Endothelial cell of umbilical vein (primary cell): ENCODE measurements at regions not wholly inside any gene's neighbourhood (a gene's known extent, or its start where the extent isn't known, plus 50 kb on each side); places are given as distances from the start of the nearest gene placed in this dataset.

Experiments used
- BruUV-seq: library from RNA; stranded (reverse); fragments of 400-500 nt; replicated peaks from 2 replicates; lab custom pipeline; 2021; lab: Mats Ljungman, UMichigan
- CTCF ChIA-PET: fragments of 300-600, 350-600 bp; sonication (Branson Sonifier 250); formaldehyde crosslinking; loops from one replicate; lab custom pipeline; 2021; ENCODE audit warnings: antibody characterized with exemption, inconsistent platforms; lab: Charles Lee
- POLR2A ChIA-PET: fragments of 300-600, 350-600 bp; sonication (Branson Sonifier 250); formaldehyde crosslinking; loops from one replicate; lab custom pipeline; 2021; ENCODE audit warnings: antibody characterized with exemption, inconsistent platforms; lab: Charles Lee
- DNase-seq: peaks from one replicate; pipeline ENCODE4 v3.0.0-alpha.2; 2011; ENCODE audit warnings: low read depth, low spot score
- FAIRE-seq: peaks from 2 replicates; lab custom pipeline; 2011; peaks lifted over from hg19 to GRCh38; lab: Jason Lieb, UNC
- H2AFZ ChIP-seq: 2 replicates; pipeline ENCODE4 v1.6.0; 2012; ENCODE audit warnings: low read depth, low read length, control low read depth, inconsistent platforms
- H3K27ac ChIP-seq: 2 replicates; pipeline ENCODE4 v1.5.1; 2011; ENCODE audit warnings: low read depth, mild to moderate bottlenecking, control low read depth, low read length, moderate library complexity; ENCODE audit not compliant: insufficient read depth
- H3K27me3 ChIP-seq, 2 experiments: 2 replicates each; pipeline versions ENCODE4 v1.6.0 to v1.6.1; 2011; ENCODE audit warnings: low read length in 2 of 2, mixed read lengths in 1 of 2; ENCODE audit not compliant: control insufficient read depth in 2 of 2, insufficient read depth in 2 of 2
- H3K36me3 ChIP-seq, 2 experiments: 2 replicates in 1 of 2; 3 replicates in 1 of 2; pipeline ENCODE4 v1.5.1; 2011; ENCODE audit warnings: low read length in 2 of 2, mild to moderate bottlenecking in 1 of 2, moderate library complexity in 1 of 2; ENCODE audit not compliant: control insufficient read depth in 2 of 2, insufficient read depth in 2 of 2; ENCODE audit errors: extremely low read depth in 1 of 2
- H3K4me1 ChIP-seq: 3 replicates; pipeline ENCODE4 v1.5.1; 2011; ENCODE audit warnings: mild to moderate bottlenecking, low read length; ENCODE audit not compliant: control insufficient read depth, insufficient read depth; ENCODE audit errors: extremely low read depth
- H3K4me2 ChIP-seq: 2 replicates; pipeline ENCODE4 v1.6.1; 2011; ENCODE audit warnings: low read length, control low read depth, mixed read lengths; ENCODE audit not compliant: insufficient read depth
- H3K4me3 ChIP-seq, 3 experiments: fragments of 200-600 bp in 1 of 3; sonication (generic), shearing (Covaris generic) in 1 of 3; replicated peaks in 1 of 3; 2 replicates each; pipeline ENCODE4 v1.5.1; 2011 to 2016; ENCODE audit warnings: control low read depth in 3 of 3, low read length in 3 of 3, mild to moderate bottlenecking in 2 of 3, inconsistent platforms in 1 of 3, low read depth in 1 of 3, moderate library complexity in 1 of 3; ENCODE audit not compliant: insufficient read depth in 1 of 3
- H3K79me2 ChIP-seq: 2 replicates; pipeline ENCODE4 v1.6.0; 2012; ENCODE audit warnings: low read length, inconsistent platforms; ENCODE audit not compliant: control insufficient read depth, insufficient read depth
- H3K9ac ChIP-seq: replicated peaks from 2 replicates; pipeline ENCODE3; 2011; ENCODE audit warnings: low read length, control low read depth; ENCODE audit not compliant: insufficient read depth; ENCODE audit errors: extremely low read depth
- H3K9me1 ChIP-seq: replicated peaks from 3 replicates; pipeline ENCODE4 v1.6.0; 2011; ENCODE audit warnings: mild to moderate bottlenecking, low read length; ENCODE audit not compliant: control insufficient read depth, insufficient read depth; ENCODE audit errors: extremely low read depth
- H3K9me3 ChIP-seq: replicated peaks from 2 replicates; pipeline ENCODE4 v1.5.1; 2012; ENCODE audit warnings: low read length, inconsistent platforms; ENCODE audit not compliant: control insufficient read depth, insufficient read depth
- H4K20me1 ChIP-seq: replicated peaks from 2 replicates; pipeline ENCODE3; 2011; ENCODE audit warnings: mild to moderate bottlenecking, low read length; ENCODE audit not compliant: control insufficient read depth, insufficient read depth; ENCODE audit errors: extremely low read depth
- CTCF ChIP-seq, 2 donors: IDR thresholded peaks; 1 replicate in 1 of 2; 2 replicates in 1 of 2; pipeline ENCODE4 v1.5.1; 2011; ENCODE audit warnings: low read length in 2 of 2, mild to moderate bottlenecking in 2 of 2, moderate library complexity in 2 of 2, control low read depth in 1 of 2, inconsistent platforms in 1 of 2, low read depth in 1 of 2; ENCODE audit not compliant: insufficient read depth in 1 of 2; ENCODE audit errors: extremely low read depth in 1 of 2
- EZH2 ChIP-seq: IDR thresholded peaks from 2 replicates; pipeline ENCODE4 v1.6.1; 2012; ENCODE audit warnings: borderline replicate concordance, low read depth, mild to moderate bottlenecking, moderate library complexity, low read length, inconsistent platforms; ENCODE audit not compliant: severe bottlenecking
- FOS ChIP-seq: IDR thresholded peaks from 2 replicates; pipeline ENCODE4 v1.6.1; 2011; ENCODE audit warnings: mild to moderate bottlenecking, low read length, moderate library complexity, borderline replicate concordance; ENCODE audit not compliant: insufficient read depth
- GATA2 ChIP-seq: IDR thresholded peaks from 2 replicates; pipeline ENCODE4 v1.7.0; 2011; ENCODE audit warnings: low read depth, mild to moderate bottlenecking, moderate library complexity, mixed read lengths, low read length; ENCODE audit not compliant: insufficient read length, insufficient read depth
- JUN ChIP-seq: IDR thresholded peaks from 2 replicates; pipeline ENCODE4 v1.6.1; 2011; ENCODE audit warnings: borderline replicate concordance, low read depth; ENCODE audit not compliant: insufficient read length, insufficient read depth
- MAX ChIP-seq: IDR thresholded peaks from 2 replicates; pipeline ENCODE4 v1.6.1; 2011; ENCODE audit not compliant: insufficient read depth, insufficient read length
- MYC ChIP-seq: IDR thresholded peaks from one replicate; pipeline ENCODE4 v1.6.1; 2011; ENCODE audit warnings: mild to moderate bottlenecking, low read depth, low read length
- POLR2A ChIP-seq: IDR thresholded peaks from 2 replicates; pipeline ENCODE4 v1.6.1; 2012; ENCODE audit warnings: low read depth, mild to moderate bottlenecking, control low read depth, low read length
- POLR2AphosphoS5 ChIP-seq: IDR thresholded peaks from 2 replicates; pipeline ENCODE4 v1.6.1; 2012; ENCODE audit warnings: low read depth, mild to moderate bottlenecking, control low read depth, low read length, moderate library complexity; ENCODE audit not compliant: insufficient read depth
- dilution Hi-C: fragments of 300-500 bp; cut with MboI; formaldehyde crosslinking; loops from one replicate; pipeline ENCODE4 v1.15.0; 2019; ENCODE audit warnings: low sequenced_read_pairs; ENCODE audit not compliant: extremely low pct_ligation_motif_present
- intact Hi-C: fragments of 100-400 bp; cut with micrococcal nuclease; formaldehyde crosslinking; loops from one replicate; pipeline ENCODE4 v1.10.0; 2022

- Histone ChIP-seq H3K4me2 (no peak overlapping the region), H3K9me1 (no peaks in the 10 kb centered on the region), H3K27ac (no peak overlapping the region), H3K9me3 (no peaks in the 10 kb centered on the region), H2AFZ (no peak overlapping the region), H3K27me3 (peaks cover 9 to 22% of the 10 kb centered on the region in 2 experiments), H3K4me1 (no peaks in the 10 kb centered on the region), H3K9ac (no peak overlapping the region), H3K36me3 (no peaks in the 10 kb centered on the region), H4K20me1 (no peaks in the 10 kb centered on the region), H3K79me2 (no peaks in the 10 kb centered on the region), H3K4me3 (no peak overlapping the region)
- FAIRE-seq (no peak), DNase-seq (no peak)
- BruUV-seq: no TSS peak
- ChIA-PET CTCF (no interaction called here), POLR2A (no interaction called here)
- dilution Hi-C loops: no loop called here
- intact Hi-C loops: no loop called here
- no peak for TF ChIP-seq POLR2A
- TF ChIP-seq JUN: peak; percentile 8
- TF ChIP-seq CTCF (IDR thresholded peaks at IDR 0.05; ENCODE audit: extremely low read depth in 1 of 2, insufficient read depth in 1 of 2, low read depth in 1 of 2, low read length in 2 of 2): no peak
These were observed 65.1 kb upstream of the PZP start for GRCh38 chr12:9273276-9273675.

GRCh38 chr12:9271875-9272274, 63.7 kb upstream of the PZP start:
- no peaks in the 10 kb centered on the region for H4K20me1 ChIP-seq
- H3K27ac ChIP-seq: no peak overlapping the region
- H3K4me3 ChIP-seq: no peak overlapping the region
- no peaks in the 10 kb centered on the region for H3K36me3 ChIP-seq
- H3K27me3 ChIP-seq: peaks cover 5 to 15% of the 10 kb centered on the region in 2 experiments
- DNase-seq (no peak), FAIRE-seq (no peak)
- ChIA-PET POLR2A (no interaction called here), CTCF (interaction anchor here (1.1 kb wide), 1 partner anchor 11 kb away, joined by 6 read pairs; no protein-coding TSS in a partner anchor)
- no peaks in the 10 kb centered on the region for H3K9me3 ChIP-seq
- no TSS peak for BruUV-seq
- H3K9me1 ChIP-seq: no peaks in the 10 kb centered on the region
- TF ChIP-seq CTCF (IDR thresholded peaks at IDR 0.05; ENCODE audit: extremely low read depth in 1 of 2, insufficient read depth in 1 of 2, low read depth in 1 of 2, low read length in 2 of 2) (no peak), POLR2A (no peak), JUN (no peak), EZH2 (no peak), GATA2 (no peak), MAX (no peak), MYC (no peak), FOS (no peak), POLR2AphosphoS5 (no peak)
- H3K79me2 ChIP-seq: no peaks in the 10 kb centered on the region
- dilution Hi-C loops: no loop called here
- H3K4me1 ChIP-seq: no peaks in the 10 kb centered on the region
- no peak overlapping the region for H3K4me2 ChIP-seq
- H2AFZ ChIP-seq: no peak overlapping the region
- intact Hi-C loops: no loop called here
- no peak overlapping the region for H3K9ac ChIP-seq
